ENCODE measurements at regions not wholly inside any gene's neighbourhood (a gene's known extent, or its start where the extent isn't known, plus 50 kb on each side); places are given as distances from the start of the nearest gene placed in this dataset.

- DNase-seq (no peak), ATAC-seq (no peak)
- in situ Hi-C loops (cut with MboI; ENCODE audit: low sequenced_read_pairs in 4 of 4) (no loop called here), intact Hi-C loops (cut with DNase I; ENCODE audit: low total_unique reads) (no loop called here)
- Histone ChIP-seq H3K27me3 (no peaks in the 10 kb centered on the region), H3K9me3 (no peaks in the 10 kb centered on the region), H3K4me1 (no peaks in the 10 kb centered on the region), H3K36me3 (no peaks in the 10 kb centered on the region), H3K27ac (no peak overlapping the region), H3K4me3 (no peak overlapping the region)
- TF ChIP-seq CTCF (IDR thresholded peaks at IDR 0.05 in 4 of 5, conservative IDR thresholded peaks at IDR 0.05 in 1 of 5) (no peak), POLR2A (IDR thresholded peaks at IDR 0.05) (no peak)
These were observed 87.9 kb downstream of the DAD1 start for GRCh38 chr14:22500954-22501726.

DNA sequence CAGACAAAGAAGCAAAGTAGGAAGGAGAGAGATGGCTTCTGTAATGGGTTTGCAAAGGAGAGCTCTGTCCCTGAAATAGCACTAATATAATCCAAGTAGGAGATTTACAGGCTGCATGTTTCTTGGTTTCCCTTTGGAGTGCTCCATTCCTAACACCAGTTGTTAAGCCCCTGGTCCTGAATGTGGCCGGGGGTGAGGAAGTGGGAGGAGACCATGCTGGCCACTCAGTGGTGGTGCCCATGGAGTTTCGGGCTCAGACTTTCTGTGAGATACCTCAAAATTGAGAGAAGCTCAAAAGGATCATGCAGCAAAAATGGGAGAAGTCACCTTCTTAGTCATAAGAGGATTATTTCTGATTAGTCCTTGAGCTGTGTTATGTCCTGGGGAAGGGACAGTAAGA, 88.5 kb downstream of the DAD1 start:
- intact Hi-C loops (cut with DNase I; ENCODE audit: low total_unique reads) (no loop called here), in situ Hi-C loops (cut with MboI; ENCODE audit: low sequenced_read_pairs in 4 of 4) (no loop called here)
- no peaks in the 10 kb centered on the region for H3K36me3 ChIP-seq
- H3K4me3 ChIP-seq, result no peak overlapping the region
- H3K27ac ChIP-seq, result no peak overlapping the region
- H3K27me3 ChIP-seq, result no peaks in the 10 kb centered on the region
- DNase-seq (no peak), ATAC-seq (no peak)
- TF ChIP-seq CTCF (IDR thresholded peaks at IDR 0.05 in 4 of 5, conservative IDR thresholded peaks at IDR 0.05 in 1 of 5) (no peak), POLR2A (IDR thresholded peaks at IDR 0.05) (no peak)
- no peaks in the 10 kb centered on the region for H3K9me3 ChIP-seq
- no peaks in the 10 kb centered on the region for H3K4me1 ChIP-seq

DNA sequence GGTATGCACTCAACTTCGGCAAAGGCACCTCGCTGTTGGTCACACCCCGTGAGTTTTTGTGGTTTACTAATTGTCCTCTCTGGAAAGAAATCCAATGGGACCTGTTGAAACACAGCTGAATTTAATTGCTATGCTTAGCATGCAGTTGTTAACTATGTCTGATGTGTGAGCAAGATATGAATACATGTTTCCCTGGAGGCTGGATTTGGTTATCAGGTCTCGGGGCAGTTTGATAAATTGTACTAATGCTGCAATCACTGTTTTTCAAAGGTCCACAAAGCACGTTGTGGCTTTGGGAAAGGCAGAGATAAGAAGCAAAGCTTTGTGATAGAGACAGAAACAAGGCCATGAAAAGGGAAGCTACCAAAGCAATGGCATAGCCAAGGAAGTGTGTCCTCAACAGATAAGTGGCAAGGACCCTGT, 91.3 kb downstream of the DAD1 start:
- intact Hi-C loops (cut with DNase I; ENCODE audit: low total_unique reads) (no loop called here), in situ Hi-C loops (cut with MboI; ENCODE audit: low sequenced_read_pairs in 4 of 4) (no loop called here)
- H3K27me3 ChIP-seq, result no peaks in the 10 kb centered on the region
- H3K27ac ChIP-seq, result no peak overlapping the region
- ATAC-seq, result no peak
- no peak for TF ChIP-seq CTCF (IDR thresholded peaks at IDR 0.05 in 4 of 5, conservative IDR thresholded peaks at IDR 0.05 in 1 of 5)
- TF ChIP-seq POLR2A (IDR thresholded peaks at IDR 0.05), result no peak
- H3K36me3 ChIP-seq, result no peaks in the 10 kb centered on the region
- H3K9me3 ChIP-seq, result no peaks in the 10 kb centered on the region
- no peak overlapping the region for H3K4me3 ChIP-seq
- DNase-seq, result no peak
- no peaks in the 10 kb centered on the region for H3K4me1 ChIP-seq

DNA sequence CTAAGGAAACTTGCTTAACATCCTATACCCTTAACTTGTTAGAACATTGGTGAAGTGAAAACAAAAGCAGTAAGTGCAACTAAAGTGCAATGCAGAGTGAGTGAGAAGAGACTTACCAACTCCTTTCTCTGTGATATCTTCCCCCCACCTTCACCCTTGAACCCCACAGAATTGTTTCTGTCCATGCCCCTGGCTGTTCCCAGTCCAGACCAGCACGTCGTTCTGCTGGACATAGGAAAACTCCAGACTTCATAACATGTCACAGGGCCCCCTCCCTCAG, 91.9 kb downstream of the DAD1 start:
- Histone ChIP-seq H3K4me3 (no peak overlapping the region), H3K9me3 (no peaks in the 10 kb centered on the region), H3K27ac (no peak overlapping the region), H3K4me1 (no peaks in the 10 kb centered on the region), H3K27me3 (no peaks in the 10 kb centered on the region), H3K36me3 (no peaks in the 10 kb centered on the region)
- ATAC-seq (no peak), DNase-seq (no peak)
- TF ChIP-seq POLR2A (IDR thresholded peaks at IDR 0.05) (no peak), CTCF (IDR thresholded peaks at IDR 0.05 in 4 of 5, conservative IDR thresholded peaks at IDR 0.05 in 1 of 5) (no peak)
- intact Hi-C loops (cut with DNase I; ENCODE audit: low total_unique reads) (no loop called here), in situ Hi-C loops (cut with MboI; ENCODE audit: low sequenced_read_pairs in 4 of 4) (no loop called here)
